Psoas muscle (tissue), 7 donors: ENCODE measurements at regions not wholly inside any gene's neighbourhood (a gene's known extent, or its start where the extent isn't known, plus 50 kb on each side); places are given as distances from the start of the nearest gene placed in this dataset.
"Not testable (repeated sequence)": the region's sequence is repeated elsewhere in the genome, so short reads cannot be mapped to it uniquely, and the experiment has no call there.

Source experiments
- ATAC-seq, 4 donors: fragments of 200-7000 bp; cut with Tn5 transposase; one replicate each; pipeline ENCODE4 v1.9.1; 2020; ENCODE audit warnings: moderate library complexity in 3 of 4, mild to moderate bottlenecking in 2 of 4
- DNase-seq, 2 donors: peaks; one replicate each; pipeline ENCODE4 v3.0.0-alpha.2; 2020
- H3K27ac ChIP-seq: fragments of 200-600 bp; one replicate; pipeline ENCODE4 v1.8.0; 2022
- H3K27me3 ChIP-seq, 3 donors: fragments of 200-600 bp in 1 of 3; one replicate each; pipeline versions ENCODE4 v1.6.1 to v1.8.0; 2013 to 2022; ENCODE audit warnings: low read length in 2 of 3, mild to moderate bottlenecking in 2 of 3, moderate library complexity in 1 of 3; ENCODE audit not compliant: insufficient read depth in 3 of 3
- H3K36me3 ChIP-seq, 2 donors: fragments of 200-600 bp in 1 of 2; one replicate each; pipeline versions ENCODE4 v1.6.1 to v1.8.0; 2013 to 2022; ENCODE audit warnings: low read depth in 1 of 2, mild to moderate bottlenecking in 1 of 2, moderate library complexity in 1 of 2; ENCODE audit not compliant: insufficient read depth in 1 of 2
- H3K4me1 ChIP-seq: fragments of 200-600 bp; one replicate; pipeline ENCODE4 v1.8.0; 2022
- H3K4me3 ChIP-seq: fragments of 200-600 bp; one replicate; pipeline ENCODE4 v1.8.0; 2022; ENCODE audit warnings: mild to moderate bottlenecking
- H3K9me3 ChIP-seq: fragments of 200-600 bp; one replicate; pipeline ENCODE4 v1.8.0; 2022
- CTCF ChIP-seq: fragments of 200-600 bp; IDR thresholded peaks from one replicate; pipeline ENCODE4 v1.8.0; 2022; ENCODE audit warnings: antibody characterized with exemption
- WGBS, 3 donors: extraction: QIAGEN DNeasy Blood & Tissue Kit; methylation state at CpG; one replicate each; pipeline versions ENCODE4 v1.1.6 to v1.1.7; 2013; 5-methylcytosine and 5-hydroxymethylcytosine counted together
- intact Hi-C, 2 donors: fragments of 100-400 bp; cut with DNase I; formaldehyde crosslinking; loops; one replicate each; pipeline versions ENCODE4 v1.11.0 to v1.14.2; 2022
- donor health status: healthy with polysubstance abuse.
- donor health status: DM: no; HTN: no; CAD: no; lungs with moderate emphysema.
- donor health status: Bipolar disorder and iron deficiency.
- donor health status: healthy.
- donor health status: DM: yes; HTN: yes; CAD: no.
- donor health status: DM: no; HTN: no; CAD: no.
- donor health status: DM: yes; HTN: yes; CAD: no.

- DNase-seq (no peak), ATAC-seq (no peak)
These were observed 175.6 kb upstream of the C1orf174 start for GRCh38 chr1:4075436-4076225.

GRCh38 chr1:4076346-4076745 is 176.3 kb upstream of the C1orf174 start:
- H3K27me3 ChIP-seq, result peaks cover 0 to 26% (median 4%) of the 10 kb centered on the region in 3 donors

More at GRCh38 chr1:4075436-4076225, 175.6 kb upstream of the C1orf174 start:
- WGBS, 3 donors, result 70 to 78% (median 73%) methylated on average over 8 of the region's 8 CpGs
- intact Hi-C loops, result no loop called here
- no peak overlapping the region for H3K4me3 ChIP-seq
- H3K4me1 ChIP-seq, result no peaks in the 10 kb centered on the region
- H3K9me3 ChIP-seq, result no peaks in the 10 kb centered on the region
- no peak for TF ChIP-seq CTCF
- H3K27ac ChIP-seq, result no peak overlapping the region
- peaks cover 0 to 19% (median 4%) of the 10 kb centered on the region in 3 donors for H3K27me3 ChIP-seq
- H3K36me3 ChIP-seq, result no peaks in the 10 kb centered on the region

GRCh38 chr1:4078091-4078962 is 178.3 kb upstream of the C1orf174 start:
- H3K27ac ChIP-seq, DNase-seq, H3K36me3 ChIP-seq, ATAC-seq, H3K4me3 ChIP-seq, H3K9me3 ChIP-seq, H3K4me1 ChIP-seq, intact Hi-C loops: not testable (repeated sequence)
- peaks cover 0 to 21% (median 2%) of the 10 kb centered on the region in 3 donors for H3K27me3 ChIP-seq
- 81 to 82% (median 82%) methylated on average over 18 to 24 of the region's 24 CpGs for WGBS, 3 donors

More at GRCh38 chr1:4076346-4076745, 176.3 kb upstream of the C1orf174 start:
- Histone ChIP-seq H3K9me3 (no peaks in the 10 kb centered on the region), H3K27ac (no peak overlapping the region), H3K36me3 (no peaks in the 10 kb centered on the region), H3K4me1 (no peaks in the 10 kb centered on the region), H3K4me3 (no peak overlapping the region)
- DNase-seq, result no peak
- WGBS, 3 donors, result 73 to 80% (median 79%) methylated on average over 8 of the region's 8 CpGs
- TF ChIP-seq CTCF, result no peak
- intact Hi-C loops, result no loop called here
- ATAC-seq, result no peak

GRCh38 chr1:4079815-4080214 is 179.7 kb upstream of the C1orf174 start:
- no peaks in the 10 kb centered on the region for H3K4me1 ChIP-seq
- H3K27ac ChIP-seq, result no peak overlapping the region
- no peak for TF ChIP-seq CTCF
- no peaks in the 10 kb centered on the region for H3K36me3 ChIP-seq
- H3K4me3 ChIP-seq, result no peak overlapping the region
- ATAC-seq (no peak), DNase-seq (no peak)
- H3K9me3 ChIP-seq, result no peaks in the 10 kb centered on the region
- WGBS, 3 donors, result 73 to 76% (median 74%) methylated on average over 5 of the region's 5 CpGs
- H3K27me3 ChIP-seq, result peaks cover 0 to 21% (median 2%) of the 10 kb centered on the region in 3 donors
- intact Hi-C loops, result no loop called here
